ENCODE measurements at regions not wholly inside any gene's neighbourhood (a gene's known extent, or its start where the extent isn't known, plus 50 kb on each side); places are given as distances from the start of the nearest gene placed in this dataset.

DNA sequence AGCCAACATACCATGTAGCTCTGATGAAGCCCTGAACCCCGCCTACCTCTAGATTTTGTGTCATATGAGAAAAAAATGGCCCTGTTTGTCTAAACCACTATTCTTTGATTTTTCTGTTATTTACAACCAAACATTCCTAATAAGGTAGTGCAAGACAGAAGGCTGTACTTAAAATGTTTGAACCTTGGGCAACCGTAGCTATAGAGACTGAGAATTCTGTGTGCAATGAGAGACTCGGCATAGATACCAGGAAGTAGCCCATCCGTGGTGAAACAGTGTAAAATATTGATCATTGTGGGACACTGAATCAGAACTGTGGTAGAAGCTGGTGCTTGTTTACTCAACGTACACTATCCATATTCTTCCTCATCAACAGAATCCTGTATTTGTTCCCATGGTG is 86.5 kb upstream of the TMCC3 start:
- no peaks in the 10 kb centered on the region for H3K36me3 ChIP-seq (ENCODE audit: control insufficient read depth in 4 of 4, insufficient read depth in 4 of 4, low read length in 3 of 4)
- H3K9me3 ChIP-seq (ENCODE audit: control extremely low read depth in 1 of 5, control insufficient read depth in 4 of 5, insufficient read depth in 2 of 5, low read depth in 1 of 5, low read length in 4 of 5): no peaks in the 10 kb centered on the region
- no peak overlapping the region for H3K4me3 ChIP-seq (ENCODE audit: control insufficient read depth in 1 of 7, extremely low read depth in 1 of 7, insufficient read depth in 4 of 7, low read depth in 2 of 7, low read length in 6 of 7)
- CTCF ChIA-PET: interaction anchor here (1.1 kb wide), 1 partner anchor 21 kb away, joined by 3 read pairs; no protein-coding TSS in a partner anchor
- peaks cover 0 to 2% (median 0%) of the 10 kb centered on the region in 5 experiments for H3K27me3 ChIP-seq (replicated peaks in 2 of 5; ENCODE audit: control insufficient read depth in 4 of 5, insufficient read depth in 5 of 5, low read length in 4 of 5)
- no peak overlapping the region for H3K27ac ChIP-seq (ENCODE audit: insufficient read depth in 1 of 2, low read depth in 1 of 2, low read length in 2 of 2, poor library complexity in 1 of 2, severe bottlenecking in 2 of 2)
- no peak for DNase-seq
- H3K4me1 ChIP-seq (ENCODE audit: control extremely low read depth in 1 of 4, control insufficient read depth in 4 of 4, insufficient read depth in 4 of 4, low read length in 3 of 4): no peaks in the 10 kb centered on the region
- POLR2A ChIA-PET: no interaction called here
- WGBS (ENCODE audit: insufficient coverage): 96% methylated on average over 3 of the region's 5 CpGs

DNA sequence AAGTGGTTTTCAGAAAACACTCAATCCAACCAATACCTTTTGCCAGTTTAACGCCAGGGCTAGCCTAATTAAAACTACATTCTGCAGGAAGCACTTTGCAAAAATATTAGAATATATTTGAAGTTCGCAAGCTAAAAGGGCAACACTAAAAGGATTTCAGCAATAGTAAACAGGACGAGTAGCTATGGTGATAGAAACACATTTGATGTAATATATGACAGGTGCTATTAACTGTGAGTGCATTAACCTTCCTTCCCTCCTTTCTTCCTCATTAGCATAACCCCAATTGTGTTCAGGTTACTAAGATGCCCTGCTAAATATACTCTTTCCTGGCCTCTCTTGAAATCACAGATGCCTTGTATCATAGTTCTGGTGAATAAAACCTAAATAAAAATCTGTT is 85.6 kb upstream of the TMCC3 start:
- H3K4me1 ChIP-seq (ENCODE audit: control extremely low read depth in 1 of 4, control insufficient read depth in 4 of 4, insufficient read depth in 4 of 4, low read length in 3 of 4): no peaks in the 10 kb centered on the region
- no peak for DNase-seq
- no peaks in the 10 kb centered on the region for H3K9me3 ChIP-seq (ENCODE audit: control extremely low read depth in 1 of 5, control insufficient read depth in 4 of 5, insufficient read depth in 2 of 5, low read depth in 1 of 5, low read length in 4 of 5)
- no peak overlapping the region for H3K4me3 ChIP-seq (ENCODE audit: control insufficient read depth in 1 of 7, extremely low read depth in 1 of 7, insufficient read depth in 4 of 7, low read depth in 2 of 7, low read length in 6 of 7)
- H3K27ac ChIP-seq (ENCODE audit: insufficient read depth in 1 of 2, low read depth in 1 of 2, low read length in 2 of 2, poor library complexity in 1 of 2, severe bottlenecking in 2 of 2): no peak overlapping the region
- no peaks in the 10 kb centered on the region for H3K36me3 ChIP-seq (ENCODE audit: control insufficient read depth in 4 of 4, insufficient read depth in 4 of 4, low read length in 3 of 4)
- WGBS (ENCODE audit: insufficient coverage): no CpG with 5 or more reads among the region's 3 CpGs
- ChIA-PET POLR2A (no interaction called here), CTCF (interaction anchor here (1.1 kb wide), 1 partner anchor 21 kb away, joined by 3 read pairs; no protein-coding TSS in a partner anchor)
- H3K27me3 ChIP-seq (replicated peaks in 2 of 5; ENCODE audit: control insufficient read depth in 4 of 5, insufficient read depth in 5 of 5, low read length in 4 of 5): no peaks in the 10 kb centered on the region

DNA sequence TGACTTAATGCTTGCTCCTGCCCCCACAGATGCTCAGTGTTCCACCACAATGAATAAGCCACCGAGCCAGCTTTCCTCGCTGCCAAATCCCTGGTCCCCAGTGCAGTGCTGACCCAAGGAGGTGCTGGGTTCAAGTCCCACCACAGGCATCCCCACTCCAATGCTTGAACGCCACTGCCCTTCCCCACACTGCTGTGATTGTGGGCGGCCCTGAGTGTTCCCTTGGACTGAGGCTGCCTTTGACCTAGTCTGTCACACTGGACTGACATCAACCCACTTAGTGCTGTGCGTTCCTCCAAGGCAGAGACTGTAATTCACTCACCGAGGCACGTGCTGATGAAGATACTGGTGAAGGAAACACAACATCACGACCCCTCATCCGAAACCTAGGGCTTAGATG is 83.4 kb upstream of the TMCC3 start:
- DNase-seq: no peak
- Histone ChIP-seq H3K4me3 (ENCODE audit: control insufficient read depth in 1 of 7, extremely low read depth in 1 of 7, insufficient read depth in 4 of 7, low read depth in 2 of 7, low read length in 6 of 7) (no peak overlapping the region), H3K4me1 (ENCODE audit: control extremely low read depth in 1 of 4, control insufficient read depth in 4 of 4, insufficient read depth in 4 of 4, low read length in 3 of 4) (no peaks in the 10 kb centered on the region), H3K27ac (ENCODE audit: insufficient read depth in 1 of 2, low read depth in 1 of 2, low read length in 2 of 2, poor library complexity in 1 of 2, severe bottlenecking in 2 of 2) (no peak overlapping the region), H3K27me3 (replicated peaks in 2 of 5; ENCODE audit: control insufficient read depth in 4 of 5, insufficient read depth in 5 of 5, low read length in 4 of 5) (no peaks in the 10 kb centered on the region), H3K36me3 (ENCODE audit: control insufficient read depth in 4 of 4, insufficient read depth in 4 of 4, low read length in 3 of 4) (no peaks in the 10 kb centered on the region), H3K9me3 (ENCODE audit: control extremely low read depth in 1 of 5, control insufficient read depth in 4 of 5, insufficient read depth in 2 of 5, low read depth in 1 of 5, low read length in 4 of 5) (peaks cover 0 to 2% (median 0%) of the 10 kb centered on the region in 5 experiments)
- WGBS (ENCODE audit: insufficient coverage): 94% methylated on average over 7 of the region's 9 CpGs
- POLR2A ChIA-PET: no interaction called here
- CTCF ChIA-PET: interaction anchor here (0.7 kb wide), 1 partner anchor 12 kb away, joined by 3 read pairs; no protein-coding TSS in a partner anchor

DNA sequence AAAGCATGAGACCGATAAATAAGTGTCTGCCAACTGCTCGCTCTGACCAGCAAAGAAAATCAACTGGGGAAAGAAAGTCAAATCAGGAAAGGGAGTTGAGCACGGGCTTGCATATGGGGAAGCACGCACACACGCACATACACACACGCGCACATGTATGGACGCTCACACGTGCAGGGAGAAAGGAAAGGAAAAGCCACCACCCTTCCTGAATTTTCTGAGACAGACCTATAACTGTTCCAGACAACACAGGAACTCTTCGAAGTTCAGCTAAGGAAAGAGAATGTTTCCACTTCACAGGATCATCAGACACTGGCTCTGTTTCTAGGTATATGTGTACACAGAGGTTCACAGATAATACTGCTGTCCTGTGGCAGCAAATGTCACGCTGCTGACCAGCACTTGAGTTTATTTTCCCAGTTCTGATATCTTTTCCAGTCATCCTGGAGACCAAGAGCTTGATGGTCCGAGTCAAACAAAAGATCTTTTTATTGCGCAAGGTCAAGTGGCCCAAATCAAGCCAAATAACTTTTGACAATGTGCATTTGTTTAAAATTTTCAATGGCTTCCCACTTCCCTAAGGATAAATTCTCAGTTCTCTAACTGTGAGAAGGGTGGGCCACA is 82.1 kb upstream of the TMCC3 start:
- Histone ChIP-seq H3K4me3 (ENCODE audit: control insufficient read depth in 1 of 7, extremely low read depth in 1 of 7, insufficient read depth in 4 of 7, low read depth in 2 of 7, low read length in 6 of 7) (no peak overlapping the region), H3K27ac (ENCODE audit: insufficient read depth in 1 of 2, low read depth in 1 of 2, low read length in 2 of 2, poor library complexity in 1 of 2, severe bottlenecking in 2 of 2) (no peak overlapping the region), H3K4me1 (ENCODE audit: control extremely low read depth in 1 of 4, control insufficient read depth in 4 of 4, insufficient read depth in 4 of 4, low read length in 3 of 4) (no peaks in the 10 kb centered on the region), H3K27me3 (replicated peaks in 2 of 5; ENCODE audit: control insufficient read depth in 4 of 5, insufficient read depth in 5 of 5, low read length in 4 of 5) (no peaks in the 10 kb centered on the region), H3K9me3 (ENCODE audit: control extremely low read depth in 1 of 5, control insufficient read depth in 4 of 5, insufficient read depth in 2 of 5, low read depth in 1 of 5, low read length in 4 of 5) (peaks cover 0 to 2% (median 0%) of the 10 kb centered on the region in 5 experiments), H3K36me3 (ENCODE audit: control insufficient read depth in 4 of 4, insufficient read depth in 4 of 4, low read length in 3 of 4) (no peaks in the 10 kb centered on the region)
- no peak for DNase-seq
- POLR2A ChIA-PET: interaction anchor here (0.6 kb wide), 1 partner anchor 151 kb away, joined by 4 read pairs; no protein-coding TSS in a partner anchor
- CTCF ChIA-PET: interaction anchor here (1.0 to 1.5 kb wide), 2 partner anchors 16 to 19 kb away, joined by 3 to 4 read pairs; no protein-coding TSS in a partner anchor
- WGBS (ENCODE audit: insufficient coverage): 54% methylated on average over 12 of the region's 13 CpGs

DNA sequence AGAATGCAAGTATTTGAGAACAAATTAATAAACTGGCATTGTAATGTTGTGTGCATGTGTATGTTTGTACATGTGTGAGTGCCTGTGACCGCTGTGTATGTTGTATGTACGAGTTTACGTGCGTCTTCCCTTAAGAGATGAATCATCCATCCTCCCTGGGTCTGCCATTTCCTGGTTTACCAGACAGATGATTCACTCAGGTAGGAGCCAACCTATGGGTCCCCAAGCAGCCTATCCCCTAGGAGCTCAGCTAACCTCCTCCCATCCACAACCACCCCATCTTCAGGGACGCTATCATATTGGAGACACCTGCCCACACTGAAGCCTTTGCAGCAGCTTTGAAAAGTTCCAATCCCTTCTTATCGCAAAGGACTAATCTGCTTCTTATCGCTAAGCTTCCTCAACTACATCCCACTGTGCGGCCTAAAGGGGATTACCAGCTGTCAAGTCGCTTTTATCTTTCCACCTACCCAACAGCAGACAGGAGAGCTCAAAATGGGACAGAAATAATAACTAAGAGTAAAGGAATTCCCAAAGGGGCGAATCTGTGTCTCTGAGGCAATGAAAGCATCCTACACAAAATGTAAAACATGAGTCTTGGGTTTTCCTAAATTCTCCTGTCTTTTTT is 81.5 kb upstream of the TMCC3 start:
- POLR2A ChIA-PET: no interaction called here
- DNase-seq: no peak

DNA sequence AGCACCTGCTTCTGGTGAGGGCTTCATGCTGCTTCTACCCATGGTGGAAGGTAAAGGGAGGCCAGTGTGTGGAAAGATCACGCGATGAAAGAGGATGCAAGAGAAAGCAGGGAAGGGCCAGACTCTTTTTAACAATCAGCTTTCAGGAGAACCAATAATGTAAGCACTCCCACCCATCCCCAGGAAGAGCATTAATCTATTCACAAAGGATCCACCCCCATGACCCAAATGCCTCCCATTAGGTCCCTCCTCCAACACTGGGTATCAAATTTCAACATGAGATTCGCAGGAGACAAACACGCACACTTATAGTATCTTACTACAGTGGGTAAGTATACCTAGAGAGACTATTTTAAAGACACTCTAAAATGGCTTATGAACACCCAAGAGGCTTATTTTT is 80.5 kb upstream of the TMCC3 start:
- no peak overlapping the region for H3K4me3 ChIP-seq (ENCODE audit: control insufficient read depth in 1 of 7, extremely low read depth in 1 of 7, insufficient read depth in 4 of 7, low read depth in 2 of 7, low read length in 6 of 7)
- ChIA-PET POLR2A (no interaction called here), CTCF (interaction anchor here (1.5 to 1.7 kb wide), 2 partner anchors 17 to 26 kb away, joined by 3 to 4 read pairs; no protein-coding TSS in a partner anchor)
- H3K36me3 ChIP-seq (ENCODE audit: control insufficient read depth in 4 of 4, insufficient read depth in 4 of 4, low read length in 3 of 4): no peaks in the 10 kb centered on the region
- no peak overlapping the region for H3K27ac ChIP-seq (ENCODE audit: insufficient read depth in 1 of 2, low read depth in 1 of 2, low read length in 2 of 2, poor library complexity in 1 of 2, severe bottlenecking in 2 of 2)
- WGBS (ENCODE audit: insufficient coverage): no CpG with 5 or more reads among the region's 4 CpGs
- peaks cover 0 to 2% (median 0%) of the 10 kb centered on the region in 5 experiments for H3K9me3 ChIP-seq (ENCODE audit: control extremely low read depth in 1 of 5, control insufficient read depth in 4 of 5, insufficient read depth in 2 of 5, low read depth in 1 of 5, low read length in 4 of 5)
- no peak for DNase-seq
- H3K27me3 ChIP-seq (replicated peaks in 2 of 5; ENCODE audit: control insufficient read depth in 4 of 5, insufficient read depth in 5 of 5, low read length in 4 of 5): no peaks in the 10 kb centered on the region
- H3K4me1 ChIP-seq (ENCODE audit: control extremely low read depth in 1 of 4, control insufficient read depth in 4 of 4, insufficient read depth in 4 of 4, low read length in 3 of 4): no peaks in the 10 kb centered on the region

More for the DNA sequence above, 81.5 kb upstream of the TMCC3 start:
- Histone ChIP-seq H3K9me3 (ENCODE audit: control extremely low read depth in 1 of 5, control insufficient read depth in 4 of 5, insufficient read depth in 2 of 5, low read depth in 1 of 5, low read length in 4 of 5) (peaks cover 0 to 2% (median 0%) of the 10 kb centered on the region in 5 experiments), H3K4me1 (ENCODE audit: control extremely low read depth in 1 of 4, control insufficient read depth in 4 of 4, insufficient read depth in 4 of 4, low read length in 3 of 4) (no peaks in the 10 kb centered on the region), H3K27me3 (replicated peaks in 2 of 5; ENCODE audit: control insufficient read depth in 4 of 5, insufficient read depth in 5 of 5, low read length in 4 of 5) (no peaks in the 10 kb centered on the region), H3K27ac (ENCODE audit: insufficient read depth in 1 of 2, low read depth in 1 of 2, low read length in 2 of 2, poor library complexity in 1 of 2, severe bottlenecking in 2 of 2) (no peak overlapping the region), H3K4me3 (ENCODE audit: control insufficient read depth in 1 of 7, extremely low read depth in 1 of 7, insufficient read depth in 4 of 7, low read depth in 2 of 7, low read length in 6 of 7) (no peak overlapping the region), H3K36me3 (ENCODE audit: control insufficient read depth in 4 of 4, insufficient read depth in 4 of 4, low read length in 3 of 4) (no peaks in the 10 kb centered on the region)
- CTCF ChIA-PET: interaction anchor here (0.8 to 1.5 kb wide), 3 partner anchors 17 to 200 kb away, joined by 3 to 4 read pairs (median 3); no protein-coding TSS in a partner anchor
- 97% methylated on average over 8 of the region's 10 CpGs for WGBS (ENCODE audit: insufficient coverage)

DNA sequence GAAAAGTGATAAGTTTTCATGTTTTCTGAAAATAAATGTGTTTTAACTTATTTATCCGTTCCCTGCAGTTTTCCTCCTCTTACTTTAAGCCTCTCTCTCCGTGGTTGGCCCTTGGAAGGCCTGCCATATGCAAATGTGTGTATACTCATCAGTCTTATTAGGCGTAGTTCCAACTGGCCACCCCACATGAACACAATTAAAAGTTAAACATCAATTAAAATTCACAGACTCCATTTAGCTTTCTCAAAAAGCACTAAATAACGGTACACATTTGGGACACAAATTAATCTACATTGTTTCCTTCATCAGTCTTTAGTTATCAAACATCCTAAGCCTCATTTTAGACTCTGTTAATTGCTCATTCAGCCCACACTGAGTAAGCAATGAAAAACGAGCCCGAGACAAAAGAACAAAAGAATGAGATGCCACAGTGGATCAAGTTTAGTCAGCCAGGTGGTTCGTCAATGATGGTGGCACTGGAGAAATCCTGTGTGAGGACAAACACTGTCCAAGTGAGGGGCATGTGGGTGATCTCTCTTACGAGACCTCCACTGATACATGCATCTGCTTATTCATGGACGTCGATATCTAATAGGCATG is 76.0 kb upstream of the TMCC3 start:
- Histone ChIP-seq H3K9me3 (ENCODE audit: control extremely low read depth in 1 of 5, control insufficient read depth in 4 of 5, insufficient read depth in 2 of 5, low read depth in 1 of 5, low read length in 4 of 5) (peaks cover 0 to 2% (median 0%) of the 10 kb centered on the region in 5 experiments), H3K27ac (ENCODE audit: insufficient read depth in 1 of 2, low read depth in 1 of 2, low read length in 2 of 2, poor library complexity in 1 of 2, severe bottlenecking in 2 of 2) (no peak overlapping the region), H3K36me3 (ENCODE audit: control insufficient read depth in 4 of 4, insufficient read depth in 4 of 4, low read length in 3 of 4) (no peaks in the 10 kb centered on the region), H3K27me3 (replicated peaks in 2 of 5; ENCODE audit: control insufficient read depth in 4 of 5, insufficient read depth in 5 of 5, low read length in 4 of 5) (no peaks in the 10 kb centered on the region), H3K4me1 (ENCODE audit: control extremely low read depth in 1 of 4, control insufficient read depth in 4 of 4, insufficient read depth in 4 of 4, low read length in 3 of 4) (no peaks in the 10 kb centered on the region), H3K4me3 (ENCODE audit: control insufficient read depth in 1 of 7, extremely low read depth in 1 of 7, insufficient read depth in 4 of 7, low read depth in 2 of 7, low read length in 6 of 7) (no peak overlapping the region)
- ChIA-PET POLR2A (no interaction called here), CTCF (interaction anchor here (1.0 to 1.1 kb wide), 2 partner anchors 11 to 15 kb away, joined by 3 read pairs; no protein-coding TSS in a partner anchor)
- WGBS (ENCODE audit: insufficient coverage): 97% methylated on average over 8 of the region's 10 CpGs
- no peak for DNase-seq
